Ovary (tissue), 7 donors: ENCODE measurements at regions not wholly inside any gene's neighbourhood (a gene's known extent, or its start where the extent isn't known, plus 50 kb on each side); places are given as distances from the start of the nearest gene placed in this dataset.

Experiments
- DNase-seq, 5 donors: peaks; one replicate each; pipeline ENCODE4 v3.0.0-alpha.2; 2019 to 2020
- H3K27ac ChIP-seq, 2 donors: fragments of 200-600 bp; one replicate each; pipeline versions ENCODE4 v1.5.1 to v1.8.0; 2019 to 2022
- H3K27me3 ChIP-seq: fragments of 200-600 bp; one replicate; pipeline ENCODE4 v1.8.0; 2022
- H3K36me3 ChIP-seq: fragments of 200-600 bp; sonication (generic); one replicate; pipeline ENCODE4 v1.5.1; 2019
- H3K4me1 ChIP-seq: one replicate; pipeline ENCODE4 v1.8.1; 2013; ENCODE audit warnings: mild to moderate bottlenecking, moderate library complexity; ENCODE audit not compliant: insufficient read depth
- H3K4me3 ChIP-seq: fragments of 200-600 bp; sonication (generic); one replicate; pipeline ENCODE4 v1.5.1; 2017
- H3K9me3 ChIP-seq, 2 donors: fragments of 200-600 bp in 1 of 2; sonication (generic) in 1 of 2; one replicate each; pipeline versions ENCODE4 v1.5.1 to v1.8.1; 2013 to 2019; ENCODE audit warnings: mild to moderate bottlenecking in 1 of 2, moderate library complexity in 1 of 2
- EP300 ChIP-seq: sonication (generic); formaldehyde crosslinking; IDR thresholded peaks from one replicate; pipeline ENCODE4 v1.6.1; 2017; ENCODE audit warnings: antibody characterized with exemption
- POLR2A ChIP-seq: fragments of 450-650 bp; IDR thresholded peaks from one replicate; pipeline ENCODE4 v1.6.1; 2017; ENCODE audit warnings: antibody characterized with exemption, mild to moderate bottlenecking, moderate library complexity
- WGBS, 3 donors: extraction: QIAGEN DNeasy Blood & Tissue Kit in 1 of 3; methylation state at CpG; one replicate each; pipeline versions ENCODE4 v1.1.5 to v1.1.7; 2013 to 2017; 5-methylcytosine and 5-hydroxymethylcytosine counted together
- intact Hi-C, 4 donors: fragments of 100-400 bp; cut with DNase I; formaldehyde crosslinking; loops; one replicate each; pipeline versions ENCODE4 v1.11.0 to v1.15.1; 2022 to 2023
- TF ChIP-seq, protein P1 (sequence below), 3 donors: fragments of 450-650 bp in 2 of 3; fragments of 200-600 bp in 1 of 3; IDR thresholded peaks; one replicate each; pipeline versions ENCODE4 v1.5.1 to v1.8.0; 2016 to 2022; ENCODE audit warnings: antibody characterized with exemption in 3 of 3, mild to moderate bottlenecking in 1 of 3
- donor health status: DM: no; HTN: no; CAD: no; lungs with moderate emphysema.
- donor health status: DM: no; HTN: no; CAD: no.
- donor health status: Bipolar disorder and iron deficiency.
- donor health status: DM: no; HTN: no; CAD: no.
- donor health status: DM: yes; HTN: yes; CAD: no.

- Histone ChIP-seq H3K36me3 (no peaks in the 10 kb centered on the region), H3K27me3 (no peaks in the 10 kb centered on the region), H3K4me3 (no peak overlapping the region), H3K4me1 (no peaks in the 10 kb centered on the region), H3K9me3 (no peaks in the 10 kb centered on the region), H3K27ac (no peak overlapping the region)
- intact Hi-C loops, result no loop called here
- no peak for DNase-seq
- TF ChIP-seq POLR2A (no peak), EP300 (no peak)
- TF ChIP-seq, protein P1, sequence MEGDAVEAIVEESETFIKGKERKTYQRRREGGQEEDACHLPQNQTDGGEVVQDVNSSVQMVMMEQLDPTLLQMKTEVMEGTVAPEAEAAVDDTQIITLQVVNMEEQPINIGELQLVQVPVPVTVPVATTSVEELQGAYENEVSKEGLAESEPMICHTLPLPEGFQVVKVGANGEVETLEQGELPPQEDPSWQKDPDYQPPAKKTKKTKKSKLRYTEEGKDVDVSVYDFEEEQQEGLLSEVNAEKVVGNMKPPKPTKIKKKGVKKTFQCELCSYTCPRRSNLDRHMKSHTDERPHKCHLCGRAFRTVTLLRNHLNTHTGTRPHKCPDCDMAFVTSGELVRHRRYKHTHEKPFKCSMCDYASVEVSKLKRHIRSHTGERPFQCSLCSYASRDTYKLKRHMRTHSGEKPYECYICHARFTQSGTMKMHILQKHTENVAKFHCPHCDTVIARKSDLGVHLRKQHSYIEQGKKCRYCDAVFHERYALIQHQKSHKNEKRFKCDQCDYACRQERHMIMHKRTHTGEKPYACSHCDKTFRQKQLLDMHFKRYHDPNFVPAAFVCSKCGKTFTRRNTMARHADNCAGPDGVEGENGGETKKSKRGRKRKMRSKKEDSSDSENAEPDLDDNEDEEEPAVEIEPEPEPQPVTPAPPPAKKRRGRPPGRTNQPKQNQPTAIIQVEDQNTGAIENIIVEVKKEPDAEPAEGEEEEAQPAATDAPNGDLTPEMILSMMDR (IDR thresholded peaks at IDR 0.05), result no peak
- 67 to 75% (median 69%) methylated on average over 9 of the region's 9 CpGs for WGBS, 3 donors
These were observed 116.8 kb upstream of the JCAD start for GRCh38 chr10:30176182-30176581.

DNA sequence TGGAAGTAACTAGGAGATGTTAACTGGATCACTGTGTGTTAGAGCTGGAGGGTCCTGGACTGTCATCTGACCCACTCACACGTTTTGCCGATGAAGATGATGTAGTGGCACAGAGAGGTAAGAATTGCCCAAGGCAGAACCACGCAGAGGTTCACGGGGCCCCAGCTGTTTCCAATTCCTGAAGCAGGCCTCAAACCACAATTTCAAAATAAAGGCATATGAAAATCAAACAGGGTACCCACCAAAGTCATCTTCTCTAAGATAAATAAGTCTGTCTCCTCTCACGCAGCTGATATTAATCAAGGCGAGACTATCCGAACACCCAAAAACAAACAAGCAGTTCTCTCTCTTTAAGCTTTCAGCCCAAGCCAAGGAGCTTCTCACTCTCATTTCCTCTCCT, 113.3 kb upstream of the JCAD start:
- H3K9me3 ChIP-seq, result no peaks in the 10 kb centered on the region
- 83 to 93% (median 91%) methylated on average over 7 of the region's 7 CpGs for WGBS, 3 donors

DNA sequence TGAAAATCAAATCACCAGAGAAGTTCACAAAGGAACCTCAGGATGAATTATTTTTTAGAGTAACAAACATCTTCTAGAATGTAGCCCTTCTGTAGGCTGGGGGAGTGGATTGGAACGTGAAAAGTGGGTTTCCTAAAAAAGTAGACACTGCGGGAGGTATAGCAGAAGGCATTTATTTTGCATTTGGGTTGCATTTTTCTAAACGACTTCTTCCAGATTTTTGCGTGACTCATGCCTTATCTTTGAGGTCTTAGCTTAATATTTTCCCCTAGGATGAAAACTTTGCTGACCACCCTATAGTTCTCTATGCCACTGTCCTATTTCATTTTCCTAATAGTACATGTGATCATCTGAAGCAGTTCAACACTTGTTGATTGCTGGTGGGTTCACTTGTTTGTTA, 112.7 kb upstream of the JCAD start:
- H3K4me1 ChIP-seq, result no peaks in the 10 kb centered on the region
- TF ChIP-seq POLR2A, result no peak
- TF ChIP-seq EP300, result no peak
- TF ChIP-seq, protein P1 (IDR thresholded peaks at IDR 0.05), result no peak
- H3K27ac ChIP-seq, result no peak overlapping the region
- 24 to 51% (median 31%) methylated on average over 4 of the region's 4 CpGs for WGBS, 3 donors
- DNase-seq, result no peak
- H3K9me3 ChIP-seq, result no peaks in the 10 kb centered on the region
- no peaks in the 10 kb centered on the region for H3K27me3 ChIP-seq
- intact Hi-C loops, result no loop called here
- H3K4me3 ChIP-seq, result no peak overlapping the region
- H3K36me3 ChIP-seq, result no peaks in the 10 kb centered on the region

More for the DNA sequence above, 113.3 kb upstream of the JCAD start:
- Histone ChIP-seq H3K27me3 (no peaks in the 10 kb centered on the region), H3K36me3 (no peaks in the 10 kb centered on the region), H3K4me3 (no peak overlapping the region), H3K27ac (no peak overlapping the region), H3K4me1 (no peaks in the 10 kb centered on the region)
- TF ChIP-seq, protein P1 (IDR thresholded peaks at IDR 0.05), result no peak
- no peak for TF ChIP-seq POLR2A
- no peak for TF ChIP-seq EP300
- intact Hi-C loops, result no loop called here
- DNase-seq, result no peak

DNA sequence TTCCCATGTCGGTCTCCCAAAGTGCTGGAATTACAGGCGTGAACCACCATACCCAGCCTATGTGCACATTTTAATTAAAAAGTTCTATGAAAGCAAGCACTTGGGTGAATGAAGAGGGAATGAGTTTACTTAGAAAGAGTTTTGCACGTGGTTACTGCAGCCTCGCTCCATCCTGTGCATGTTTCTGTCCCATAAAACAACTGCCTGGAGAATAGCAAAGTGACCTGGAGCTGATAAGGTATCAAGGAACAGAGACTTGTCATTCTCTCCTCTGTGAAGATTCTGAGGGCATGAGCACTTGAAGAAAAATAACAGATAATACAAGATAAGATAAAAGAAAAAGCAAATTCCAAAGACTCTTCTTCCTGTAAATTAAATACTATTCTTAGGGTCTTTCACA, 112.2 kb upstream of the JCAD start:
- WGBS, 3 donors, result 54 to 61% (median 56%) methylated on average over 4 of the region's 4 CpGs

More for the DNA sequence above, 112.2 kb upstream of the JCAD start:
- Histone ChIP-seq H3K27me3 (no peaks in the 10 kb centered on the region), H3K9me3 (no peaks in the 10 kb centered on the region), H3K4me3 (no peak overlapping the region), H3K36me3 (no peaks in the 10 kb centered on the region), H3K27ac (no peak overlapping the region), H3K4me1 (no peaks in the 10 kb centered on the region)
- intact Hi-C loops, result no loop called here
- TF ChIP-seq, protein P1 (IDR thresholded peaks at IDR 0.05), result no peak
- no peak for TF ChIP-seq EP300
- TF ChIP-seq POLR2A, result no peak
- no peak for DNase-seq
